Duodenal mucosa (tissue), 2 donors: ENCODE measurements at regions not wholly inside any gene's neighbourhood (a gene's known extent, or its start where the extent isn't known, plus 50 kb on each side); places are given as distances from the start of the nearest gene placed in this dataset.
"Not testable (repeated sequence)": the region's sequence is repeated elsewhere in the genome, so short reads cannot be mapped to it uniquely, and the experiment has no call there.

Experiments
- H3K27ac ChIP-seq: one replicate; pipeline ENCODE4 v1.7.0; 2013; ENCODE audit warnings: low read depth, low read length
- H3K27me3 ChIP-seq, 2 donors: one replicate each; pipeline ENCODE4 v1.7.0; 2013; ENCODE audit warnings: low read length in 2 of 2, control low read depth in 1 of 2; ENCODE audit not compliant: insufficient read depth in 2 of 2, control insufficient read depth in 1 of 2
- H3K36me3 ChIP-seq, 2 donors: one replicate each; pipeline ENCODE4 v1.7.0; 2013; ENCODE audit warnings: low read length in 2 of 2, control low read depth in 1 of 2; ENCODE audit not compliant: insufficient read depth in 2 of 2, control insufficient read depth in 1 of 2
- H3K4me1 ChIP-seq, 2 donors: one replicate each; pipeline ENCODE4 v1.7.0; 2013; ENCODE audit warnings: low read length in 2 of 2, control low read depth in 1 of 2; ENCODE audit not compliant: insufficient read depth in 2 of 2, control insufficient read depth in 1 of 2
- H3K4me3 ChIP-seq, 2 donors: one replicate each; pipeline ENCODE4 v1.7.0; 2013; ENCODE audit warnings: low read length in 2 of 2, low read depth in 1 of 2
- H3K9ac ChIP-seq, 2 donors: one replicate each; pipeline ENCODE4 v1.7.0; 2013; ENCODE audit warnings: low read length in 2 of 2, low read depth in 1 of 2
- H3K9me3 ChIP-seq, 2 donors: one replicate each; pipeline ENCODE4 v1.7.0; 2013; ENCODE audit warnings: low read length in 2 of 2, control low read depth in 1 of 2; ENCODE audit not compliant: control insufficient read depth in 1 of 2

DNA sequence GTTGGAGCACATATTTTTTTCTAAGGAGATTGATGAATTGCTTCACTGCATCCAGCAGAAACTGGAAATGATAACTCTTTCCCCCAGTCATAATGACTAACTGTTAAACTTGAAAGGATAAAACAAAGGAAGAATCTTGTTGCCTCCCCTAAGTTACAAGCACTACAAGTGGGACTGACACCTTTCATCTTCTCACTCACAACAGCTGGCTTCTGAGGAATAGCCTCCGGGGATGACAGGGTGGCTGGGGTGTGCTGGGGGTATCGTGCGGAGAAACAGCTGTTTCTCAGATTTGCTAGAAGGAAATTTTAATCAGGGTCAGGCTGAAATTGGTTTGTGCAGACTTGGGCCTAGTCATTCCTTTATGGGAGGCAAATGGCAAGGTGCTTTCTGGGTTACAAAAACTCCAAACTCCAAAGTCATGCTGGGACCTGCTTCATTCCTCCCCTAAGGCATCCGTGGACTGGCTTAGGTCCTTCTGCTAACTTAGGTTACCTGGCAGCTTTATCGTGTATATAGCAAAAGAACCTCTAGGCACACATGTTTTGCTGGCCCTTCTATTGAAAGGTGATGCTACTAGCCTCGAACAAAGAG lies 557.2 kb downstream of the TOX3 start:
- H3K36me3 ChIP-seq = no peaks in the 10 kb centered on the region

DNA sequence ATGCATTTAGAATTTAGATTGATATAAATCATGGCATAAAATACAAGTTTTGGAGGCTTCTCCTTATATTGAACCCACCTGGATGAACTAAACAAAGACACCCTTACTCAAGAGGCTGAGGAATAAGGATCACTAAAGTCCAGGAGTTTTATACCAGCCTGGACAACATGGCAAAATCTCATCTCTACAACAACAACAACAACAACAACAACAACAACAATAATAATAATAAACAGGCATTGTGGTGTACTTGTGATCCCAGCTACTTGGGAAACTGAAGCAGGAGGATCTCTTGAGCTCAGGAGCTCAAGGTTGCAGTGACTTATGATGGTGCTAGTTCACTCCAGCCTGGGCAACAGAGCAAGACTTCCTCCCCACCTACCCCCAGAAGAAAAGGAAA lies 558.0 kb downstream of the TOX3 start:
- Histone ChIP-seq H3K27ac (no peak overlapping the region), H3K9ac (no peak overlapping the region), H3K36me3 (no peaks in the 10 kb centered on the region), H3K9me3 (no peaks in the 10 kb centered on the region), H3K4me3 (no peak overlapping the region), H3K4me1 (no peaks in the 10 kb centered on the region), H3K27me3 (no peaks in the 10 kb centered on the region)

More for the DNA sequence above, 557.2 kb downstream of the TOX3 start:
- H3K9me3 ChIP-seq = no peaks in the 10 kb centered on the region
- H3K9ac ChIP-seq = no peak overlapping the region
- H3K4me1 ChIP-seq = peaks cover 0 to 4% of the 10 kb centered on the region in 2 donors
- H3K27me3 ChIP-seq = no peaks in the 10 kb centered on the region
- H3K4me3 ChIP-seq = no peak overlapping the region
- no peak overlapping the region for H3K27ac ChIP-seq

DNA sequence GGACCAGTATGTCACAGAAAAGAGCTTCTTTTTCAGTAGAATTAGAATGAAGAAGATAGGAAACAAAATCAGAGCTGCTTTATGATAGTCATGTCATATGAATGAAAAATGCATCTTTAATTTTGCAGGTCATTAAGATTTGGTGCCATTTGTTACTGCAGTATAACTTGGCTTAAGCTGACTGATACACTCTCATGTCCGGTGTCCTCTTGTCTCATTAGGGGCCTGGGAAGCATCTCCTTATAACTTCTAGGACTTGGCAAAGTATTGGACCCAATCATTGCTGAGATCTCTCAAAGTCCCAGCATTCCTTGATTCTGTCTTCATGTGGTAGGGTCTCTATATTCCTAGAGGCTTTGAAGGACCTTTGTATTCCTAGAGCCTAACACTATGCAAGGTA lies 559.4 kb downstream of the TOX3 start:
- Histone ChIP-seq H3K4me3 (no peak overlapping the region), H3K4me1 (no peaks in the 10 kb centered on the region)

DNA sequence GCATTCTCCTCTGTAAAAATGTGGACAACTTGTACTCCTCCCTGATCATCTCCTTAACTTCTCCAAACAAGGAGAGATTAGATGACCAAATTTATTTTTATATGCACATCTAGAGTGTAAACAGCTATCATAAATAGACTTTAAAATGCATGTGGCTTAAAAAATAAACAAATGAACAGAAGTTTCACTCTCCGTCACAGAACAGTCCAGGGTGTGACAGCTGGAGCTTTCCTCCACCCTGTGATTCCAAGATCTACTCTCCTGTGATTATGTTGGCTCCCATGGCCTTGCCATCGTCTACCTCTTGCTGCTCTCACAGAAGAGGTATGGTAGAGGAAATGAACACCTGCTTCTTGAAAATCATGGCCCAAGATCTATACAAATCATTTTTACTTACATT lies 560.2 kb downstream of the TOX3 start:
- H3K36me3 ChIP-seq = no peaks in the 10 kb centered on the region
- H3K27ac ChIP-seq = no peak overlapping the region
- no peak overlapping the region for H3K4me3 ChIP-seq
- no peaks in the 10 kb centered on the region for H3K4me1 ChIP-seq
- no peak overlapping the region for H3K9ac ChIP-seq
- H3K27me3 ChIP-seq = no peaks in the 10 kb centered on the region
- H3K9me3 ChIP-seq = no peaks in the 10 kb centered on the region

More for the DNA sequence above, 559.4 kb downstream of the TOX3 start:
- no peaks in the 10 kb centered on the region for H3K9me3 ChIP-seq
- H3K27me3 ChIP-seq = no peaks in the 10 kb centered on the region
- no peak overlapping the region for H3K27ac ChIP-seq
- H3K9ac ChIP-seq = no peak overlapping the region
- no peaks in the 10 kb centered on the region for H3K36me3 ChIP-seq

DNA sequence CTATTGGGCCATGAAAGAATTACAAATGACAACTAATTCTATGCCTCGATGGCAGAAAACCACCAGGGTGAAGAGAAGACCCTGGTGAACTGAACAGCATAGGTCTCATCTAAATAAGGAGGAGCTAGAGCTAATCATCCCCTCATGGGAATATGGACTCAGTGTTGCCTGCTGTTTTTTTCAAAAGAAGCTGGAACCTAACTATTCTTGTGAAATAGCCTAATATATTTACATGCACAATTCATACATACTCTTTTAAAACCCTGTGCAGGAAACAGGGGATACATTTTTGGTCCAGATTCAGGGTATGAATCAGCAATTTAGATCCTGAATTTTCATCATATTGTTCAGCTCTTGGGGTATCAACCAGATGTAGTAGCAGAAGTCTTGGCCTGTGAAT lies 560.6 kb downstream of the TOX3 start:
- H3K36me3 ChIP-seq = no peaks in the 10 kb centered on the region
- H3K4me3 ChIP-seq = no peak overlapping the region
- no peaks in the 10 kb centered on the region for H3K4me1 ChIP-seq
- no peak overlapping the region for H3K27ac ChIP-seq
- H3K9ac ChIP-seq = no peak overlapping the region
- no peaks in the 10 kb centered on the region for H3K9me3 ChIP-seq
- no peaks in the 10 kb centered on the region for H3K27me3 ChIP-seq

DNA sequence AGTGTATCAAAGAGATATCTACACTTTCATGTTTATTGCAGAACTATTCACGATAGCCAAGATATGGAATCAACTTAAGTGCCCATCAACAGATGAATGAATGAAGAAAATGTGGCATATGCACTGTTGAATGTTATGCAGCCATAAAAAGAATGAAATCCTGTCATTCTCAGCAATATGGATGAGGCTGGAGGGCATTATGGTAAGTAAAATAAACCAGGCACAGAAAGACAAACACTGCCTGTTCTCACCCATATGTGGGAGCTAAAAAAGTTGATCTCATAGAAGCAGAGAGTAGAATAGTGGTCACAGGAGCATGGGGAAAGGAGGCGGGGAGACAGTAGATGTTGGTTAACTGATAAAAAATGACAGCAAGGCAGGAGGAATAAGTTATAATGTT lies 561.8 kb downstream of the TOX3 start:
- Histone ChIP-seq H3K27me3 (no peaks in the 10 kb centered on the region), H3K9me3 (no peaks in the 10 kb centered on the region), H3K4me1 (no peaks in the 10 kb centered on the region), H3K36me3 (no peaks in the 10 kb centered on the region), H3K9ac (no peak overlapping the region), H3K4me3 (no peak overlapping the region), H3K27ac (no peak overlapping the region)

DNA sequence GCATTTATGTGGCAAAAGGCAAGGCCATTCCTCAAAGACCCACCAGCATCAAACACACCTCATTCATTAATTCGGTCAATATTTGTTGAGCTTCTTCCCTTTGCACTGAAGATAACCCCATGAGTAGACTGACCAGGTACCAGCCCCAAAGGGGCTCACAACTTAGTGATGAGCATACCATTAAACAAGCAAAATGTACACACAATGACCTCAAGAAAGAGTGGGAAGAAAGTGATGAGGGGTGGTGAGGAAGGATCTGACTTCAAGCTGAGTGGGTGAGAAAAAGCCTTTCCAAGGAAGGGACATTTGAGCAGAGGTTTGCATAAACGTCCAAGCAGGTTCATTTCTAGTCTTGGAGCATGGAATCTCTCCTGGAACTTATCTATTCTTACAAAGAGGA lies 562.5 kb downstream of the TOX3 start:
- Histone ChIP-seq H3K27ac (no peak overlapping the region), H3K4me3 (no peak overlapping the region), H3K4me1 (no peaks in the 10 kb centered on the region), H3K36me3 (no peaks in the 10 kb centered on the region), H3K9ac (no peak overlapping the region), H3K9me3 (no peaks in the 10 kb centered on the region), H3K27me3 (no peaks in the 10 kb centered on the region)

DNA sequence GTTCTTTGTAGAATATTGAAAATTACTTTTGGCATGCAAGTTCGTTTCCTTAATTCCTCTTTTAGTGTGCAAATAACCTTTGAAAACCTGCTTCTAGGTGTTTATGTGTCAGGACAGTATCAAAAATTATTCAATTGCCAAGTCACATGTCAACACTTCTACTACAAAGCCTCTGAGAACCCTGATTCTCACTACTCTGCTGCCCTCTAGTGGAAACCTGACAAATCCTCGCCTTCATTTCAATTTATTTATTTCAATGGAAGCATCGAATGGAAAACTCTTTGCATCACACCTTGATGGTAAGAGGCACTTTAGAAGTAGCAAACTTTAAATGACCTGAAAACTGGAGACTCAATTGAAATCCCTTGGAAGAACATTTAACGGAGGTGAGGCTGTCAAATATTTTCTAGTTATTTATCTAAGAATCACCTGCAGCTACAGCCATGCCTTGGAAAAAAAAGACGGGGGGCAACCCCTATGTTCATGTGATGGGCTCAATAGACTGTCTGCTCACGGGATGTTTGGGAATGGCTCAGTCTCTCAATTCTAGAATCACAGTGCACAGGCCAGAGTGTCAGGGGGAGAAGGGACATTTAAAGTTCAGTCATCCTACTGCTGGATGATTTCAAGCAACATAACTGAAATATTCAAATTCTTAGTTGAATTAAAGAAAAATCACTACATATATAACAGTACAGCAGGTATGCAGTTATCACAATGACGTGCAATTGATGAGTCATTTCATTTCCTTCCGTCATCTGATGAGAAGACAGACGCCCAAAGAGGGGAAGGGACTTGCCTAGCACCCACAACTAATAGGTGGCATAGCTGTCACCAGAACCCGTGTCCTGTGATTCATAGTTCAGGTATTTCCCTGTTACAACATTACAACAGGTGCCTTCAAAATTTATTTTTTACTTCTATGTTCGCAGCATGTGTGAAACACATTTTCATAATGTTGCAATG lies 563.9 kb downstream of the TOX3 start:
- Histone ChIP-seq H3K4me1 (no peaks in the 10 kb centered on the region), H3K27ac (no peak overlapping the region), H3K36me3 (no peaks in the 10 kb centered on the region), H3K9ac (no peak overlapping the region), H3K9me3 (no peaks in the 10 kb centered on the region), H3K27me3 (no peaks in the 10 kb centered on the region), H3K4me3 (no peak overlapping the region)

DNA sequence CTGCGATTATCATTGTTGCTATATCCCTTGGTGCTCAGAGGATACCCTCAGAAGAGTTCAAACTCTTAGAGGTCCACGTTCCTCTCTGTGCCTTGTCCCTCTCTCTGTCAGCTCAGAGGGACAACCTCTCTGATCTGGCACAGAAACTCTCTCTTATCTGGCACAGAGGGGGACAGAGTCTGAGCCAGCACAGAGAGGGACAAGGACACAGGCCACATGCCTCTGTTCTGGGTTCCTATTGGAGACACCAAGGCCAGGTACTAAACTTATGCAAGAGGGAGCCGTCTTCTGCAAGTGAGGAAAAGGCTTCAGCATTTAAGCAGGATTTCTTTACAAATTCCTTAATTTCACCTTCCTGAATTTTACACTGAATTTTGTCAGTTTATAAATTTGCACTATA lies 565.2 kb downstream of the TOX3 start:
- Histone ChIP-seq H3K4me3 (no peak overlapping the region), H3K27me3 (no peaks in the 10 kb centered on the region), H3K9me3 (no peaks in the 10 kb centered on the region), H3K9ac (no peak overlapping the region), H3K27ac (no peak overlapping the region), H3K4me1 (no peaks in the 10 kb centered on the region), H3K36me3 (no peaks in the 10 kb centered on the region)

DNA sequence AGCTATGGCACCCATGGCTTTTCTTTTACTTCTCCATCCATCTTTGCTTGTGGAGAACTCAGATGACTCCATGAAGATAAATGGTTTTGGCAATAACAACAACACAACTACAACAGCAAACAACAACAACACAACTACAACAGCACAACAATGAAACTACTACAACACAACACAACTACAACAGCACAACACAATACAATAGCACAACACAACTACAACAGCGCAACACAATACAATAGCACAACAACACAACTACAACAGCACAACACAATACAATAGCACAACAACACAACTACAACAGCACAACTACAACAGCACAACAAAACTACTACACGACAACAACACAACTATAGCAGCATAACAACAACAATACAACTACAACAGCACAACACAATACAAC lies 569.4 kb downstream of the TOX3 start:
- H3K27me3 ChIP-seq, H3K9ac ChIP-seq, H3K4me3 ChIP-seq: not testable (repeated sequence)

More for the DNA sequence above, 569.4 kb downstream of the TOX3 start:
- not testable (repeated sequence) for H3K4me1 ChIP-seq, H3K36me3 ChIP-seq, H3K27ac ChIP-seq, H3K9me3 ChIP-seq
